22Rv1 (cell line): ENCODE measurements at regions not wholly inside any gene's neighbourhood (a gene's known extent, or its start where the extent isn't known, plus 50 kb on each side); places are given as distances from the start of the nearest gene placed in this dataset.
"Not testable (repeated sequence)": the region's sequence is repeated elsewhere in the genome, so short reads cannot be mapped to it uniquely, and the experiment has no call there.

ENCODE experiments used
- H3K27ac ChIP-seq: fragments of 450-650 bp; 2 replicates; pipeline ENCODE4 v1.5.1; 2017
- CTCF ChIP-seq: fragments of 450-650 bp; IDR thresholded peaks from 2 replicates; pipeline ENCODE4 v1.5.1; 2017; ENCODE audit warnings: mild to moderate bottlenecking
- ZFX ChIP-seq: fragments of 450-650 bp; IDR thresholded peaks from 2 replicates; pipeline ENCODE4 v1.6.1; 2017; ENCODE audit warnings: antibody characterized with exemption, borderline replicate concordance

- TF ChIP-seq CTCF: no peak
- TF ChIP-seq ZFX: no peak
These were observed 351.0 kb upstream of the PSMD7 start for GRCh38 chr16:73945631-73946030.

GRCh38 chr16:73943184-73943583, 353.4 kb upstream of the PSMD7 start:
- H3K27ac ChIP-seq: not testable (repeated sequence)

More at GRCh38 chr16:73945631-73946030, 351.0 kb upstream of the PSMD7 start:
- H3K27ac ChIP-seq: no peak overlapping the region

GRCh38 chr16:73940786-73941185, 355.8 kb upstream of the PSMD7 start:
- not testable (repeated sequence) for H3K27ac ChIP-seq

GRCh38 chr16:73923951-73924350, 372.7 kb upstream of the PSMD7 start:
- TF ChIP-seq CTCF: no peak
- no peak for TF ChIP-seq ZFX
- no peak overlapping the region for H3K27ac ChIP-seq

GRCh38 chr16:73921295-73921694, 375.3 kb upstream of the PSMD7 start:
- no peak overlapping the region for H3K27ac ChIP-seq
- TF ChIP-seq CTCF: no peak
- no peak for TF ChIP-seq ZFX

GRCh38 chr16:73916829-73917594, 379.6 kb upstream of the PSMD7 start:
- H3K27ac ChIP-seq: no peak overlapping the region
- TF ChIP-seq CTCF: no peak
- TF ChIP-seq ZFX: no peak

- no peak overlapping the region for H3K27ac ChIP-seq
- no peak for TF ChIP-seq ZFX
- no peak for TF ChIP-seq CTCF
These were observed 380.7 kb upstream of the PSMD7 start for GRCh38 chr16:73915935-73916334.

- H3K27ac ChIP-seq: no peak overlapping the region
- TF ChIP-seq ZFX (no peak), CTCF (no peak)
These were observed 381.5 kb upstream of the PSMD7 start for GRCh38 chr16:73915140-73915539.
